Neural progenitor cell (in vitro differentiated cells): ENCODE measurements at regions not wholly inside any gene's neighbourhood (a gene's known extent, or its start where the extent isn't known, plus 50 kb on each side); places are given as distances from the start of the nearest gene placed in this dataset.

Experiments used
- DNase-seq: peaks from one replicate; pipeline ENCODE4 v3.0.0-alpha.2; 2016; ENCODE audit warnings: low spot score
- H2AFZ ChIP-seq: fragments of 200-600 bp; sonication (generic); replicated peaks from 2 replicates; pipeline ENCODE4 v1.6.1; 2016; ENCODE audit warnings: antibody characterized with exemption
- H3F3A ChIP-seq: fragments of 200-600 bp; sonication (generic); 2 replicates; pipeline ENCODE4 v1.6.1; 2016; ENCODE audit warnings: antibody characterized with exemption, low read depth
- H3K27ac ChIP-seq: fragments of 200-600 bp; sonication (generic); 2 replicates; pipeline ENCODE4 v1.5.1; 2016; ENCODE audit warnings: mild to moderate bottlenecking
- H3K27me3 ChIP-seq: fragments of 200-600 bp; sonication (generic); 2 replicates; pipeline ENCODE4 v1.6.1; 2016; ENCODE audit warnings: mild to moderate bottlenecking, moderate library complexity
- H3K36me3 ChIP-seq: fragments of 200-600 bp; sonication (generic); 2 replicates; pipeline ENCODE4 v1.5.1; 2016
- H3K4me1 ChIP-seq: fragments of 200-600 bp; sonication (generic); 2 replicates; pipeline ENCODE4 v1.6.1; 2016; ENCODE audit warnings: mixed run types
- H3K4me2 ChIP-seq: fragments of 200-600 bp; sonication (generic); 2 replicates; pipeline ENCODE4 v1.6.1; 2016
- H3K4me3 ChIP-seq: fragments of 200-600 bp; sonication (generic); 2 replicates; pipeline ENCODE4 v1.5.1; 2016
- H3K79me2 ChIP-seq: fragments of 200-600 bp; sonication (generic); 2 replicates; pipeline ENCODE4 v1.6.1; 2016; ENCODE audit warnings: low read depth
- H3K9ac ChIP-seq: fragments of 200-600 bp; sonication (generic); 2 replicates; pipeline ENCODE4 v1.6.1; 2016
- H3K9me3 ChIP-seq: fragments of 200-600 bp; sonication (generic); 2 replicates; pipeline ENCODE4 v1.5.1; 2016; ENCODE audit warnings: low read depth
- H4K20me1 ChIP-seq: fragments of 200-600 bp; sonication (generic); 2 replicates; pipeline ENCODE4 v1.6.1; 2016; ENCODE audit warnings: low read depth
- H3K27ac Mint-ChIP-seq: 3 replicates; pipeline ENCODE4 v1.8.0; 2021; ENCODE audit warnings: mixed read lengths
- H3K27me3 Mint-ChIP-seq: 2 replicates; pipeline ENCODE4 v1.8.0; 2022; ENCODE audit warnings: low read depth, mild to moderate bottlenecking, inconsistent platforms, moderate library complexity, mixed read lengths; ENCODE audit not compliant: insufficient read depth
- H3K36me3 Mint-ChIP-seq: 3 replicates; pipeline ENCODE4 v1.8.0; 2021; ENCODE audit warnings: mixed read lengths
- H3K4me1 Mint-ChIP-seq: 3 replicates; pipeline ENCODE4 v1.8.0; 2021; ENCODE audit warnings: mixed read lengths
- H3K4me3 Mint-ChIP-seq: 3 replicates; pipeline ENCODE4 v1.8.0; 2021; ENCODE audit warnings: mild to moderate bottlenecking, moderate library complexity, mixed read lengths
- H3K9me3 Mint-ChIP-seq: 3 replicates; pipeline ENCODE4 v1.8.0; 2020; ENCODE audit warnings: mixed read lengths
- EZH2 ChIP-seq: fragments of 200-600 bp; sonication (generic); IDR thresholded peaks from 2 replicates; pipeline ENCODE4 v1.6.1; 2017; ENCODE audit warnings: antibody characterized with exemption, mild to moderate bottlenecking, moderate library complexity
- EZH2phosphoT487 ChIP-seq: fragments of 200-600 bp; sonication (generic); IDR thresholded peaks from 2 replicates; pipeline ENCODE4 v1.6.1; 2017; ENCODE audit warnings: antibody characterized with exemption
- TF ChIP-seq, protein P1 (sequence below): fragments of 200-600 bp; sonication (generic); IDR thresholded peaks from 2 replicates; pipeline ENCODE4 v1.5.1; 2017; ENCODE audit warnings: antibody characterized with exemption, mild to moderate bottlenecking

DNA sequence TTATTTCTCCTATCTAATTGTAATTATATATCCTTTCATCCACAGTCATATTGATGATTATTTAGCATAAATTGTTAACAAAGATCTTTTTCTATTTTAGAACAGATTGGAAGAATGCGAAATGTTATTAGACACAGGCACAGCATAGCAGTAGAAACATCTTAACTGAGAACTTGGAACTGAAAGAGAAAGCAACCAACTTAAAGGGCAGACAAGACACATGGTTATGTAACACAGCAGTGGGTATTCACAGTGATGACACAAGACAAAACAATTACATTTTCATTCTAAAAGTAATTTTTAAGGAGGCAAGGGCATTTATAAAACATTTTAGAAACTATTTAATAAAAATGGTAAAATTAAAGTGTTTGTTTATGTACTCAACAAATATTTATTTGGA lies 57.7 kb upstream of the MEF2C start:
- Histone ChIP-seq H3K4me3 (no peak overlapping the region), H3K79me2 (no peaks in the 10 kb centered on the region), H2AFZ (no peak overlapping the region), H3K9ac (no peak overlapping the region), H3K9me3 (no peaks in the 10 kb centered on the region), H3K4me1 (peaks cover 8% of the 10 kb centered on the region), H3K27me3 (no peaks in the 10 kb centered on the region), H3K36me3 (no peaks in the 10 kb centered on the region), H3K4me2 (no peak overlapping the region), H4K20me1 (no peaks in the 10 kb centered on the region), H3F3A (no peaks in the 10 kb centered on the region), H3K27ac (no peak overlapping the region)
- TF ChIP-seq EZH2 = no peak
- no peak for TF ChIP-seq EZH2phosphoT487
- TF ChIP-seq, protein P1, sequence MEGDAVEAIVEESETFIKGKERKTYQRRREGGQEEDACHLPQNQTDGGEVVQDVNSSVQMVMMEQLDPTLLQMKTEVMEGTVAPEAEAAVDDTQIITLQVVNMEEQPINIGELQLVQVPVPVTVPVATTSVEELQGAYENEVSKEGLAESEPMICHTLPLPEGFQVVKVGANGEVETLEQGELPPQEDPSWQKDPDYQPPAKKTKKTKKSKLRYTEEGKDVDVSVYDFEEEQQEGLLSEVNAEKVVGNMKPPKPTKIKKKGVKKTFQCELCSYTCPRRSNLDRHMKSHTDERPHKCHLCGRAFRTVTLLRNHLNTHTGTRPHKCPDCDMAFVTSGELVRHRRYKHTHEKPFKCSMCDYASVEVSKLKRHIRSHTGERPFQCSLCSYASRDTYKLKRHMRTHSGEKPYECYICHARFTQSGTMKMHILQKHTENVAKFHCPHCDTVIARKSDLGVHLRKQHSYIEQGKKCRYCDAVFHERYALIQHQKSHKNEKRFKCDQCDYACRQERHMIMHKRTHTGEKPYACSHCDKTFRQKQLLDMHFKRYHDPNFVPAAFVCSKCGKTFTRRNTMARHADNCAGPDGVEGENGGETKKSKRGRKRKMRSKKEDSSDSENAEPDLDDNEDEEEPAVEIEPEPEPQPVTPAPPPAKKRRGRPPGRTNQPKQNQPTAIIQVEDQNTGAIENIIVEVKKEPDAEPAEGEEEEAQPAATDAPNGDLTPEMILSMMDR = no peak
- Mint-ChIP-seq H3K9me3 (no peaks in the 10 kb centered on the region), H3K36me3 (no peaks in the 10 kb centered on the region), H3K27me3 (no peaks in the 10 kb centered on the region), H3K4me3 (no peak overlapping the region), H3K27ac (no peak overlapping the region), H3K4me1 (no peaks in the 10 kb centered on the region)
- no peak for DNase-seq

DNA sequence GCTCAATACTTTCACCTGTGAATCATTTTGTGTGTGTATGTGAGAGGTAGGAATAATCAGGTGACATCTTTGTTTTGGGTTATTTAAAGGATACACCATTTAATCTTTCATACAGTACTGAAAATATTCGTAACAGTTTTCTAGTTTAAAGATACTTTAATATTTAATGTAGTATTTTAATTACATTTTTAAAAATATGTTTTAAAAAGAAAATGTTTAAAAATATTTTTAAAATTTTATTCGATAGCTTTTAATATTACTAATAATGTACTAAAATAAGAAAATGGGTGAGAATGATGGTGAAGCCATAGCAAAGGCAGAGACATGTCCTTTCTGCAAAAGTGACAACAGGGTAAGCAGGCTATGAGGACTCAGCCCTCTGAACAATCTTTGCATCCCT lies 56.3 kb upstream of the MEF2C start:
- Mint-ChIP-seq H3K4me1 (no peaks in the 10 kb centered on the region), H3K4me3 (no peak overlapping the region), H3K9me3 (no peaks in the 10 kb centered on the region), H3K27ac (no peak overlapping the region), H3K36me3 (no peaks in the 10 kb centered on the region), H3K27me3 (no peaks in the 10 kb centered on the region)
- H3K9me3 ChIP-seq = no peaks in the 10 kb centered on the region
- H3K4me3 ChIP-seq = no peak overlapping the region
- no peaks in the 10 kb centered on the region for H3K79me2 ChIP-seq
- H2AFZ ChIP-seq = no peak overlapping the region
- H3K4me1 ChIP-seq = peaks cover 8% of the 10 kb centered on the region
- no peak for DNase-seq
- no peaks in the 10 kb centered on the region for H4K20me1 ChIP-seq
- no peaks in the 10 kb centered on the region for H3F3A ChIP-seq
- TF ChIP-seq EZH2phosphoT487 = no peak
- TF ChIP-seq, protein P1 = no peak
- TF ChIP-seq EZH2 = no peak
- no peak overlapping the region for H3K9ac ChIP-seq
- no peak overlapping the region for H3K27ac ChIP-seq
- H3K27me3 ChIP-seq = no peaks in the 10 kb centered on the region
- H3K36me3 ChIP-seq = no peaks in the 10 kb centered on the region
- H3K4me2 ChIP-seq = no peak overlapping the region

DNA sequence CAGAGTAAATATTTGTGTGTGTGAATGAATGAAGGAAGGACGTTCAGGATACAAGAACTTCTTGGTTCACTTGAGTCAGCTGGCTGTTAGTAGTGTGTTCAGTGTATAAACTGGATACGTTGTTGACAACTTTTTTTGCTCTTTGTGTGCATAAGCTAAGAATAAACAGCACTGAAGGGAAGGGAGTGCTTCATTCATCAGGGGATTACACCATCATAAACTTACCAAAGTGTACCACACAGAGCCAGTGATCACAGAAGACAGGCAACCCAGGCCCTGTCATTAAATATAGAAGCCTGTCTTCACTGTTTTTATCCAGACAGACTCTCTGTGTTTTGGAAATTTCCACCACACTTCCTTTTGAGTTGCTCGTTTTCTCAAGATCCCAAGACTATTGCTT lies 55.5 kb upstream of the MEF2C start:
- H3K4me3 ChIP-seq = no peak overlapping the region
- H3K4me3 Mint-ChIP-seq = no peak overlapping the region
- no peaks in the 10 kb centered on the region for H3K9me3 Mint-ChIP-seq
- no peaks in the 10 kb centered on the region for H3K79me2 ChIP-seq
- no peak overlapping the region for H2AFZ ChIP-seq
- H4K20me1 ChIP-seq = no peaks in the 10 kb centered on the region
- no peak for TF ChIP-seq EZH2phosphoT487
- TF ChIP-seq, protein P1 = no peak
- no peak overlapping the region for H3K27ac ChIP-seq
- no peaks in the 10 kb centered on the region for H3K27me3 ChIP-seq
- no peak overlapping the region for H3K9ac ChIP-seq
- no peaks in the 10 kb centered on the region for H3K9me3 ChIP-seq
- peaks cover 8% of the 10 kb centered on the region for H3K4me1 ChIP-seq
- no peaks in the 10 kb centered on the region for H3K4me1 Mint-ChIP-seq
- no peaks in the 10 kb centered on the region for H3K36me3 ChIP-seq
- no peaks in the 10 kb centered on the region for H3K36me3 Mint-ChIP-seq
- H3F3A ChIP-seq = no peaks in the 10 kb centered on the region
- DNase-seq = no peak
- no peak overlapping the region for H3K4me2 ChIP-seq
- H3K27me3 Mint-ChIP-seq = no peaks in the 10 kb centered on the region
- H3K27ac Mint-ChIP-seq = no peak overlapping the region

DNA sequence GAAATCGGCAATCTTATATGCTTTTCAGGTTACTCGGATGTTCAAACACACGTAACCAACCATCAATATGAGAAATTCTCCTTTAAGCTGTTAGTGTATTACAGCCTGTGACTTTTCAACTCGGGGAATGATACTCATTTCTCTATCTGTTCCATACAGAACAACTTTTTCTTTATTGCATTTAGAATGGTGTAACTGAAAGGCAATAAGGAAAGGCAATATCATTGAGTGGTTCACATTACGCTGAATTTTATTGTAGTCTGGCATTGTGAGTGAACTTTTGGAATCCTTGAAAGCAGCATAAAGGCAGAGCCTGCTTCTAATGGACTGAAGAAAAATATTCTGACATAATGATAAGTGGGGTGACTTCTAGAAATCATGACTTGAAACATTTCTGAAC lies 54.4 kb upstream of the MEF2C start:
- no peak overlapping the region for H2AFZ ChIP-seq
- Mint-ChIP-seq H3K4me3 (no peak overlapping the region), H3K27me3 (no peaks in the 10 kb centered on the region), H3K27ac (no peak overlapping the region), H3K9me3 (no peaks in the 10 kb centered on the region), H3K36me3 (no peaks in the 10 kb centered on the region), H3K4me1 (no peaks in the 10 kb centered on the region)
- no peaks in the 10 kb centered on the region for H4K20me1 ChIP-seq
- peaks cover 2% of the 10 kb centered on the region for H3K4me1 ChIP-seq
- H3K9me3 ChIP-seq = no peaks in the 10 kb centered on the region
- no peak overlapping the region for H3K4me3 ChIP-seq
- no peak overlapping the region for H3K9ac ChIP-seq
- H3K27ac ChIP-seq = no peak overlapping the region
- no peak overlapping the region for H3K4me2 ChIP-seq
- no peaks in the 10 kb centered on the region for H3K27me3 ChIP-seq
- H3K36me3 ChIP-seq = no peaks in the 10 kb centered on the region
- H3F3A ChIP-seq = no peaks in the 10 kb centered on the region
- TF ChIP-seq, protein P1 = no peak
- no peak for TF ChIP-seq EZH2
- TF ChIP-seq EZH2phosphoT487 = no peak
- H3K79me2 ChIP-seq = no peaks in the 10 kb centered on the region
- DNase-seq = no peak
